ENCODE measurements at regions not wholly inside any gene's neighbourhood (a gene's known extent, or its start where the extent isn't known, plus 50 kb on each side); places are given as distances from the start of the nearest gene placed in this dataset.

- no peak for DNase-seq (ENCODE audit: low spot score)
Observed at GRCh38 chr2:220279840-220280239, 652.4 kb downstream of the SLC4A3 start.

GRCh38 chr2:220280736-220281135, 653.3 kb downstream of the SLC4A3 start:
- no peak for DNase-seq (ENCODE audit: low spot score)

- no peak for DNase-seq (ENCODE audit: low spot score)
Observed at GRCh38 chr2:220281771-220282170, 654.3 kb downstream of the SLC4A3 start.

GRCh38 chr2:220282236-220282635, 654.8 kb downstream of the SLC4A3 start:
- no peak for DNase-seq (ENCODE audit: low spot score)

- no peak for DNase-seq (ENCODE audit: low spot score)
Observed at GRCh38 chr2:220293966-220294365, 666.5 kb downstream of the SLC4A3 start.

- no peak for DNase-seq (ENCODE audit: low spot score)
Observed at GRCh38 chr2:220296174-220296573, 668.7 kb downstream of the SLC4A3 start.

GRCh38 chr2:220297093-220297492, 669.7 kb downstream of the SLC4A3 start:
- DNase-seq (ENCODE audit: low spot score): no peak

- DNase-seq (ENCODE audit: low spot score): no peak
Observed at GRCh38 chr2:220300806-220301205, 673.4 kb downstream of the SLC4A3 start.

- no peak for DNase-seq (ENCODE audit: low spot score)
Observed at GRCh38 chr2:220302756-220303155, 675.3 kb downstream of the SLC4A3 start.

GRCh38 chr2:220309215-220309614, 681.8 kb downstream of the SLC4A3 start:
- DNase-seq (ENCODE audit: low spot score): no peak

- DNase-seq (ENCODE audit: low spot score): no peak
Observed at GRCh38 chr2:220310451-220310861, 683.0 kb downstream of the SLC4A3 start.

GRCh38 chr2:220315098-220315823, 687.8 kb downstream of the SLC4A3 start:
- no peak for DNase-seq (ENCODE audit: low spot score)

GRCh38 chr2:220318037-220318436, 690.6 kb downstream of the SLC4A3 start:
- no peak for DNase-seq (ENCODE audit: low spot score)

GRCh38 chr2:220318508-220318907, 691.1 kb downstream of the SLC4A3 start:
- no peak for DNase-seq (ENCODE audit: low spot score)

- no peak for DNase-seq (ENCODE audit: low spot score)
Observed at GRCh38 chr2:220320326-220320725, 692.9 kb downstream of the SLC4A3 start.

GRCh38 chr2:220332886-220333285, 705.5 kb downstream of the SLC4A3 start:
- DNase-seq (ENCODE audit: low spot score): no peak

- no peak for DNase-seq (ENCODE audit: low spot score)
Observed at GRCh38 chr2:220334210-220334609, 706.8 kb downstream of the SLC4A3 start.

- DNase-seq (ENCODE audit: low spot score): no peak
Observed at GRCh38 chr2:220334871-220335590, 707.6 kb downstream of the SLC4A3 start.

GRCh38 chr2:220335591-220335915, 708.1 kb downstream of the SLC4A3 start:
- no peak for DNase-seq (ENCODE audit: low spot score)

GRCh38 chr2:220336771-220337170, 709.3 kb downstream of the SLC4A3 start:
- DNase-seq (ENCODE audit: low spot score): no peak

GRCh38 chr2:220337611-220338440, 710.4 kb downstream of the SLC4A3 start:
- no peak for DNase-seq (ENCODE audit: low spot score)

GRCh38 chr2:220341014-220341413, 713.6 kb downstream of the SLC4A3 start:
- DNase-seq (ENCODE audit: low spot score): no peak

GRCh38 chr2:220346919-220347318, 719.5 kb downstream of the SLC4A3 start:
- no peak for DNase-seq (ENCODE audit: low spot score)

All from activated CD4-positive, alpha-beta T cell treated with anti-CD3 and anti-CD28 coated beads, Interleukin-2, Interleukin-4, amounts not matched to agents 100 ng/mL and 50 ng/mL, durations not matched to agents 16 hours and 8 hours (primary cell).